Adrenal gland (tissue), 5 donors: ENCODE measurements at regions not wholly inside any gene's neighbourhood (a gene's known extent, or its start where the extent isn't known, plus 50 kb on each side); places are given as distances from the start of the nearest gene placed in this dataset.

Source experiments
- CTCF ChIP-seq, 6 experiments: fragments of 450-650 bp in 4 of 6; fragments of 200-600 bp in 2 of 6; sonication (generic) in 1 of 6; IDR thresholded peaks; 1 replicate in 5 of 6; 2 replicates in 1 of 6; pipeline versions ENCODE4 v1.5.1 to v1.8.0; 2016 to 2021; ENCODE audit warnings: antibody characterized with exemption in 6 of 6, mild to moderate bottlenecking in 2 of 6, moderate library complexity in 1 of 6
- POLR2A ChIP-seq, 2 donors: fragments of 450-650 bp; IDR thresholded peaks; one replicate each; pipeline ENCODE4 v1.6.1; 2017; ENCODE audit warnings: antibody characterized with exemption in 2 of 2, mild to moderate bottlenecking in 2 of 2, moderate library complexity in 1 of 2
- donor health status: DM: no; HTN: no; CAD: no.

DNA sequence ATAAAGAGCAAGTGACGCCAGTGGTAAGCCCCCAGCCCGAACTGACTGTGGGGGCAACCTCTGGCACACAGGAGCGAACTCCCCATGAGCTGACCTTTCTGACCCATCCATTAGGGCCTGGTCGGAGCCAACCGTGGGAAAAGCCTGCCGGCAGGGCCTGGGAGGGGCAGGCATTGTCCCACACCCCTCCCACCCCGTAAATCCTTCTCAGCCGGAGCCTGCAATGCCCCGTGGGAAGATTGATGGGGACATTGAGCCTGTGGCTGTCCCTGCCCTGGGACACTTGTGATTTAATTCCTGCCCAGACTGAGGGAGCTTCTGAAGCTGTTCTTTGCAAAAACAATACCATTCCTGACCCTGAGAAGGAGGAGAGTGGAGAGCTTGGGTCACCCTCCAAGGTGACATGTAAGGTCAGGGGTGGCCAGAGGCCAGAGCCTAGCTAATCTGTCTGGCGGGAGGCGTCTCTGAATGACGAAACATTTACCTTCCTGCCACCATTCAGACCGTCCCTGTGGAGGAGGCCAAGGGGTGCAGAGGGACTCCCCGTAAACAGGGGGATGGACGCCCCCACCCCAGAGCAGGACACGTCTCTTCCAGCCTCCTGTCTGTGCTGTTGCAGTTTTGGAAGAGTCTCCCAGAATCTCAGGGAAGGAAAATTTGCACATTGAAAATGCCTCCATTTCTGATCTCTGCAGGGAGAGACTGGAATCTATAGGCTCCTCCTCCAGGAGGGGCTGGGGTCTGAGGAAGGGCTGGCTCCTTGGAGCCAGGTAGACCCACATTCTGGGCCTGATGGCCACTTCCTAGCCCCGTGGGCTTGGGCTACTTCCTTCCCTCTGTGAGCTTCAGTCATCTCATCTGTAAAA lies 51.2 kb upstream of the HS6ST1 start:
- TF ChIP-seq CTCF (IDR thresholded peaks at IDR 0.05) (no peak), POLR2A (IDR thresholded peaks at IDR 0.05) (no peak)
